GM19467 (cell line): ENCODE measurements at regions not wholly inside any gene's neighbourhood (a gene's known extent, or its start where the extent isn't known, plus 50 kb on each side); places are given as distances from the start of the nearest gene placed in this dataset.
"Not testable (repeated sequence)": the region's sequence is repeated elsewhere in the genome, so short reads cannot be mapped to it uniquely, and the experiment has no call there.

Experiments used
- ATAC-seq: cut with Tn5 transposase; IDR thresholded peaks from one replicate; pipeline ENCODE4 v1.9.1; 2021; ENCODE audit warnings: mild to moderate bottlenecking, moderate library complexity; ENCODE audit not compliant: unreplicated experiment

DNA sequence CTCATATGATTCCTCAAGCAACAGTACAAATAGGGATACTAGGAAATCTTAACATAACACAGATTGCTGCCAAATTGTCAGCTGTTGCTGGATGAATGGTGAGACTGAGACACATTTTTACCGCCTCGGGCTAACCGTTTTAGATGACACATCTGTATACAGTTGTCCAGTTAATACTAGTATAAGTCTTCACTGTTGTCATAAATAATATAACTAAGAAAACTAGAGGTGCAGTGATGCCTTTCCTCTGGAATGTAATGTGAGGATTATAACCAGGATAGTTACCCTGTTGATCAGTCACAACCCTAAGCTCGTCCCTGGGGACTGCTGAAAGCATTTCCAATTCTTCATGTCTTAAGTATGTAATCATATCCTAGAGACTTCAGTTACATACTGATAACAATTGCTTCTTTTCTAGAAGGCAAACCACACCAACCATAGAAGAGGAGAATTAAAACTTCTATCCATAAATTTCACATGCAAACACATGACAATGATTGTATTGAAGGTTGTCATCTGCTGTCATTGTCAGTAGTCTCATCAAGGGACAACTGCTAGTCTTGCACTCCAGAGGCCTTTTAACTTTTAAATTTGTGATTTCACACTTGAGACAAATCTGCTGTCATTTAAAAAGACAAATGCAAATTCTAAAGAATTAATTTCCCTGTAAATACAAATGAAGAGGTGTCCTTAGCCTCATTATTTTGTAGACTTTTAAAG is 100.4 kb upstream of the SEMA3D start:
- ATAC-seq = no peak

DNA sequence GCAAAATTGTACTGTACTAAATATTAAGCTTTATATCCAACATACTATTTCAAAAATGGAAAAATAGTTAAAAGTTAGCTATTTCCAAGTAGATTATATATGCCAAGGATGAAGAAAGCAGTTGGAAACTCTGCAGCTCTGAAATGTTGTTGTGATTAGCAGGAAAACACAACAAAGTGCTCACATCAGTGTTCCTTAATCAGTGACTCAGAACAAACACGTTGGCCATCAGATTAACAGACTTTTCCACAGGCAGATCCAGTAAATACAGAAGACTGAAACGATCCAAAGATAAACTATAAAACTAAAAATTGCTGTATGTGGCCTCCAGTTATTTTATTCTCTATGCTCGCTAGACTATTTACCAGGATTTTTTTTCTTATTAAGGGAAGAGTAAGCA is 99.6 kb upstream of the SEMA3D start:
- ATAC-seq = no peak

DNA sequence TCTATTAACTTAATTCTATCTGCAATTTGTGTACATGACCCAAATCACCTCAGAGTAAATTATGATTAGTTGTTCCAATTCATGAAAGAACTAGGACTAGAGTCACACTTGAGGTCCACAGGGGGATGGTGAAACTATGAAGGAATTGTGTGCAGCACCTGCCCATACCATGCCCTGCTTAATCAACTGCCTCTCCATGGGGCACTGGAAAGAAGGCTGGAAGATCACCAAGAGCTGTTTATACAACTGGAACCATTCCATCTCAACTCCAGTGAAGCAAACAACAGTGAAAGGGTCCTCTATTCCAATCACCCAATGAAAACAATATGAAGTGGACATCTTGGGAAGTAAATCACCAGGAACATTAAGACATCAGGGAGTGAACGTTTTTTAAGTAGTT is 98.7 kb upstream of the SEMA3D start:
- ATAC-seq = no peak

DNA sequence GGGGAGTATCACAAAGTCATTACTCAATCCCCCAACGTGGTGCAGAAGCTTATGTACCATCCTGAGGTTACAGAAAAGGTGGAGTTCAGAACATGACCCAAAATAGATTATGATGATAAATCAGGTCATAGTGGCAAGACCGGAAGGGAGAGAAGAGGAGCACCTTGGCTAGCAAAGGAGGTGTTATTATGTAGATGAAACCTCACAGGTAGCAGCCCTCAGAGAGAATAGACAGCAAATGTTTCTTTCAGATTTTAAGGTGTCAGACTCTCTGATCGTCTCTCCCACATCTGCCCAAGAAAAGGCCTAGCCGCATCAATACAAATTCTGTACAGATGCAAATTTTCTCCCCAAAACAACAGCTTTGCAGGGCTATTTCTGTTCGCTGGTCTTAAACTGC is 88.3 kb upstream of the SEMA3D start:
- no peak for ATAC-seq

DNA sequence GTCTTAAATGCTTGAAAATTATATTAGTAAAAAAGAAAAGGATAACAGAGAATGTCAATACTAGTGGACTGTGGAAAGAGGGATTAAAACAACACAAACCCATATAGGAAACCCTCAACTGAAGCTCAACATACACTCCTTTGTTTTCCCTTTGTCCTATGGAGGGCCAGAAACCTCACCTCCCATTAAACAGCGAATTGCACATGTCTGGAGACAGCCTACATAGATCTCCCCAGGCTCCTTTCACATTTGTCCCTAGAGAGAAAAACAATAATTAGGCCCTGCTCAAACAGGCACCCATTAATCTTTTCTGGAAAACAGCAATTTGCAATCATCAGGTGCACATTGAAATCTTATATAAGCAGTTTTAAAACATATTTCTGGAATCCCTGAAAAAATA is 87.6 kb upstream of the SEMA3D start:
- no peak for ATAC-seq

DNA sequence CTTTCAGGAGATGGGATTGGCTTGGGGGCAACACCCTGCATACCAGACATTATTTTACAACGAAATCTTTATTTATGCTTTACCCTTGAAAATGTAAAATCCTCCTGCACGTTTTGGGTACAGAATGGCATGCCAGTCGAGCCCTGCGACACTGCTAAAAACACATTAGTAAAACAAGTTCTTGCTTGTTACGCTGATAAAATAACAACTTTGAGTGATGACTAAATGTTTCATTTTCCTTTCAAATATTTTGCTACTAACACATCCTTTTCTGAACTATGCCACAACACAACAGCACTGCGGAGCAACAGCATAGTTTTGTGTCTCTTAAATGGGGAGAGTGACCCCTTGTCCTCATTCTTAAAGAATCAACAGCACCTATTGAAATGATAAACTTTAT is 76.0 kb upstream of the SEMA3D start:
- ATAC-seq = no peak

DNA sequence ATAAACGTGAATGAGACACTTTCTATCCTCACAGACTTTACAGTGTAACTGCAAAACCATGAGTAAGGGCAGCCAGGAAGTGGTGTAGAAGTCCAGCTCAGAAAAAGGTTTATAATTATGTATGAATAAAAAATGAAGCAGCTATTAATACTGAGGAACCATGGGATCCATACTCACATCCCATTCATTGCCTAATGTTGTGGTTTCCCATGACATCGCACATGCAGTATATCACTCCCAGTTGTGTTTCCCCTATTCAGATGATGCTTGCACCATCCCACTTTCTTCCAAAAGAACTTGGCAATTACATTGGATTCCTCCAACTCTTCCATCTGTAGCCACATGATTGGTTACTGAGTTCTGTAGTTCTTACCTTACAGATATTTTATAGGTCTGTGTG is 74.5 kb upstream of the SEMA3D start:
- no peak for ATAC-seq

DNA sequence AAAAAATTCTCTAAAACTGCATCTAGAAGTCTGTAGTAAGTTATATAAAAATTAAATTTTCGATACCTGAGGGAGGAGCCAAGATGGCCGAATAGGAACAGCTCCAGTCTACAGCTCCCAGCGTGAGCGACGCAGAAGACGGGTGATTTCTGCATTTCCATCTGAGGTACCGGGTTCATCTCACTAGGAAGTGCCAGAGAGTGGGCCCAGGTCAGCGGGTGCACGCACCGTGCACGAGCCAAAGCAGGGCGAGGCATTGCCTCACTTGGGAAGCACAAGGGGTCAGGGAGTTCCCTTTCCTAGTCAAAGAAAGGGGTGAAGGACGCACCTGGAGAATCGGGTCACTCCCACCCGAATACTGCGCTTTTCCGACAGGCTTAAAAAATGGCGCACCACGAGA is 62.9 kb upstream of the SEMA3D start:
- ATAC-seq = not testable (repeated sequence)

DNA sequence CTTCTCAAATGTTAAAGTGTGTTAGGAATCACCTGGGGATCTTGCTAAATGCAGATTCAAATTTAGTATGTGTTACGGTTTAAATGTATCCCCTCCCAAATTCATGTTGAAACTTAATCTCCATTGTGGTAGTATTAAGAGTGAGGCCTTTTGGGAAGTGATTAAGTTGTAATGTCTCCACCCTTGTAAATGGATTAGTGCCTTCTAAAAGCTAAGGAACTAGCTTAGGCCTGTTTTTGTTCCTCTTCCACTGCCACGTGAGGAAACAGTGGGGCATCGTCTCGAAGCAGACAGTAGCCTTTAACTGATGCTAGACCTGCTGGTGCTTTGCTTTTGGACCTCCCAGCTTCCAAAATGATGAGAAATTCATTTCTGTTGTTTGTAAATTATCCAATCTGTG is 52.3 kb upstream of the SEMA3D start:
- ATAC-seq = no peak

DNA sequence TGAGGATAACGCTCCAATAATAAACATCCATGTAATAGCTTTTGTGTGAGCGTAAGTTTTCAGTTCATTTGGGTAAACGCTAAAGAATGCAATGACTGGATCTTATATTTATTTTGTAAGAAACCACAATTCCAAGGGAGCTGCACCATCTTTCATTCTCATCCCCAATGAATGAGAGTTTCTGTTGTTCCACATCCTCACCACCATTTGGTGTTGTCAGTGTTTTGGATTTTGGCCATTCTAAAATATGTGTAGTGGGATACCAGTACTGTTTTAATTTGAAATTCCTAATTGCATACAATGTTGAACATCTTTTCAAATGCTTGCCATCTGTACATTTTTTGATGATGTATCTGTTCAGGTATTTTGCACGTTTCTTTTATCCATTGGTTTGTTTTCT is 50.9 kb upstream of the SEMA3D start:
- ATAC-seq = no peak
